GM06990 (cell line): ENCODE measurements at regions not wholly inside any gene's neighbourhood (a gene's known extent, or its start where the extent isn't known, plus 50 kb on each side); places are given as distances from the start of the nearest gene placed in this dataset.
"Not testable (repeated sequence)": the region's sequence is repeated elsewhere in the genome, so short reads cannot be mapped to it uniquely, and the experiment has no call there.

Experiments used
- DNase-seq: peaks from one replicate; pipeline ENCODE4 v3.0.0-alpha.2; 2011; ENCODE audit not compliant: insufficient read length; ENCODE audit errors: extremely low read depth
- H3K27me3 ChIP-seq: replicated peaks from 2 replicates; pipeline ENCODE4 v1.6.0; 2011; ENCODE audit warnings: low read length; ENCODE audit not compliant: control insufficient read depth, insufficient read depth
- H3K36me3 ChIP-seq: 2 replicates; pipeline ENCODE4 v1.5.1; 2011; ENCODE audit warnings: low read length; ENCODE audit not compliant: control insufficient read depth, insufficient read depth
- H3K4me3 ChIP-seq: replicated peaks from 2 replicates; pipeline ENCODE4 v1.5.1; 2011; ENCODE audit warnings: low read depth, mild to moderate bottlenecking, control low read depth, low read length
- TF ChIP-seq, protein P1 (sequence below): IDR thresholded peaks from 2 replicates; pipeline ENCODE4 v1.5.1; 2011; ENCODE audit warnings: low read length, control low read depth, mild to moderate bottlenecking, inconsistent platforms; ENCODE audit not compliant: insufficient read depth, poor library complexity, severe bottlenecking

DNA sequence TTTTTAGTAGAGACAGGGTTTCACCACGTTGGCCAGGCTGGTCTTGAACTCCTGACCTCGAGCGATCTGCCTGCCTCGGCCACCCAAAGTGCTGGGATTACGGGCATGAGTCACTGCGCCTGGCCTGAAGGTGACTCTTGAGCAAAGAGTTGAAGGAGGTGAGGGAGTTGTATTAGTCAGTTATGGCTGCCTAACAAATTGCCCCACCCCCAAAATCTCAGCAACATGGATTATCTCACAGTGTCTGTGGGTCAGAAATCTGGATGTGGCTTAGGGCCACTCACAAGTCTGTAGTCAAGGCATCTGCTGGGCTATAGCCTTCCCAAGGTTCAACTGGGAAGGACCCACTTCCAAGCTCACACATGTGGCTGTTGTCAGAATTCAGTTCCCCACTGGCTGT, 52.8 kb upstream of the ADGRE5 start:
- Histone ChIP-seq H3K4me3 (no peak overlapping the region), H3K27me3 (no peaks in the 10 kb centered on the region), H3K36me3 (no peaks in the 10 kb centered on the region)
- TF ChIP-seq, protein P1, sequence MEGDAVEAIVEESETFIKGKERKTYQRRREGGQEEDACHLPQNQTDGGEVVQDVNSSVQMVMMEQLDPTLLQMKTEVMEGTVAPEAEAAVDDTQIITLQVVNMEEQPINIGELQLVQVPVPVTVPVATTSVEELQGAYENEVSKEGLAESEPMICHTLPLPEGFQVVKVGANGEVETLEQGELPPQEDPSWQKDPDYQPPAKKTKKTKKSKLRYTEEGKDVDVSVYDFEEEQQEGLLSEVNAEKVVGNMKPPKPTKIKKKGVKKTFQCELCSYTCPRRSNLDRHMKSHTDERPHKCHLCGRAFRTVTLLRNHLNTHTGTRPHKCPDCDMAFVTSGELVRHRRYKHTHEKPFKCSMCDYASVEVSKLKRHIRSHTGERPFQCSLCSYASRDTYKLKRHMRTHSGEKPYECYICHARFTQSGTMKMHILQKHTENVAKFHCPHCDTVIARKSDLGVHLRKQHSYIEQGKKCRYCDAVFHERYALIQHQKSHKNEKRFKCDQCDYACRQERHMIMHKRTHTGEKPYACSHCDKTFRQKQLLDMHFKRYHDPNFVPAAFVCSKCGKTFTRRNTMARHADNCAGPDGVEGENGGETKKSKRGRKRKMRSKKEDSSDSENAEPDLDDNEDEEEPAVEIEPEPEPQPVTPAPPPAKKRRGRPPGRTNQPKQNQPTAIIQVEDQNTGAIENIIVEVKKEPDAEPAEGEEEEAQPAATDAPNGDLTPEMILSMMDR = no peak
- no peak for DNase-seq

DNA sequence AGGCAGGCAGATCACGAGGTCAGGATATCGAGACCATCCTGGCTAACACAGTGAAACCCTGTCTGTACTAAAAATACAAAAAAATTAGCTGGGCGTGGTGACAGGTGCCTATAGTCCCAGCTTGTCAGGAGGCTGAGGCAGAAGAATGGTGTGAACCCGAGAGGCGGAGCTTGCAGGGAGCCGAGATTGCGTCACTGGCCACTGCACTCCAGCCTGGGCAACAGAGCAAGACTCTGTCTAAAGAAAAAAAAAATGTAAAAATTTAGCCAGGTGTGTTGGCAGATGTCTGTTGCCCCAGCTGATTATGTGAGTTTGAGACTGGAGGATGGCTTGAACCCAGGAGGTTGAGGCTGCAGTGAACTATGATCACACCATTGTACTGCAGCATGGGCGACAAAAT, 54.2 kb upstream of the ADGRE5 start:
- not testable (repeated sequence) for H3K27me3 ChIP-seq, DNase-seq, H3K36me3 ChIP-seq, H3K4me3 ChIP-seq

DNA sequence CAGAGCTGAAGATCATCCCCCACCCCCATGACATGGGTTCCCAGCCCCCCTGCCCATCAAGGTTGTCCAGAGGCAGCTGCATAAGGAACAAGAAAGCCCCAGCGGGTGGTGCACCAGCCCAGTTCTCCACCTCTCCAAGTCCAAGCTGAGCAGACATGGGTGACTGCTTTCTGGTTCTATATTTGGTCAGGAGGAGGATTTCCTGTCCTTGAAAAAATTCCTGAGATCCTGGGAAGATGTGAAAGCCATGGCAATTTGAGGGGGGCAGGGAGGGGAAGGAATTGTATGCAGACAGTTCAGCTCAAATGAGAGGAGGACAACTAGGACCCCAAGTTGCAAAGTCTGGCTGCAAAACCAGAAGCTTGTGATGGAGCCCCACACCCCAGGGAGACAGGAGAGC, 55.4 kb upstream of the ADGRE5 start:
- H3K27me3 ChIP-seq = no peaks in the 10 kb centered on the region
- no peaks in the 10 kb centered on the region for H3K36me3 ChIP-seq
- DNase-seq = no peak
- H3K4me3 ChIP-seq = no peak overlapping the region
- TF ChIP-seq, protein P1 = no peak

DNA sequence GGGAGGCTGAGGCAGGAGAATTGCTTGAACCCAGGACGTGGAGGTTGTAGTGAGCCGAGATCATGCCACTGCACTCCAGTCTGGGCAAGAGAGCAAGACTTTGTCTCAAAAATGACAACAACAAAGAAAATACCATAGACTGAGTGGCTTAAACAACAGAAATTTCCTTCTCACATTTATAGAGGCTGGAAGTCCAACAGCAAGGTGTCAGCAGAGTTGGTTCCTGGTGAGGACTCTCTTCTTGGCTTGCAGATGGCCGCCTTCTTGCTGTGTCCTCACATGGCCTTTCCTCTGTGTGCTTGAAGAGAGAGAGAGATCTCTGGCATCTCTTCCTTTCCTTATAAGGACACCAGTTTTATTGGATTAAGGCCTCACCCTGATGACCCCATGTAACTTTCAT, 56.1 kb upstream of the ADGRE5 start:
- DNase-seq = no peak
- no peak overlapping the region for H3K4me3 ChIP-seq
- H3K27me3 ChIP-seq = no peaks in the 10 kb centered on the region
- TF ChIP-seq, protein P1 = no peak
- no peaks in the 10 kb centered on the region for H3K36me3 ChIP-seq

DNA sequence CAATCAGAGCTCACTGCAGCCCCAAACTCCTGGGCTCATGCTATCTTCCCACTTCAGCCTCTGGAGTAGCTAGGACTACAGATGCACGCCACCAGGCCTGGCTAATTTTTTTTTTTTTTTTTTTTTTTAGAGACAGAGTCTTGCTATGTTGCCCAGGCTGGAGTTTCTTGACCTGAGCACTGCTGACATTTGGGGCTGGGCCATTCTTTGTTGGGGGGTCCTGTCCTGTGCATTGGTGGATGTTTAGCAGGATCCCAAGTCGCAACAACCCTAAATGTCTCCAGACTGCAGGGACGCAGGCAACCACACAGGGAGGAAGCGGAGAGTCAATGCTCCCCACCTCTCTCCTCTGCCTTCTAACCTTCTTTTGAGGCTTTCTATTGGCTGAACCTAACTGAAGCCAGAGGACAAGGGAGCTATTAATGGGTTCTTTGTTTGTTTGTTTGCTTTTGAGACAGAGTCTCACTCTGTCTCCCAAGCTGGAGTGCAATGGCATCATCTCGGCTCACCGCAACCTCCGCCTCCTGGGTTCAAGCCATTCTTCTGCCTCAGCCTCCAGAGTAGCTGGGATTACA, 58.3 kb upstream of the ADGRE5 start:
- DNase-seq = no peak
- no peaks in the 10 kb centered on the region for H3K36me3 ChIP-seq
- TF ChIP-seq, protein P1 = no peak
- no peak overlapping the region for H3K4me3 ChIP-seq
- no peaks in the 10 kb centered on the region for H3K27me3 ChIP-seq

DNA sequence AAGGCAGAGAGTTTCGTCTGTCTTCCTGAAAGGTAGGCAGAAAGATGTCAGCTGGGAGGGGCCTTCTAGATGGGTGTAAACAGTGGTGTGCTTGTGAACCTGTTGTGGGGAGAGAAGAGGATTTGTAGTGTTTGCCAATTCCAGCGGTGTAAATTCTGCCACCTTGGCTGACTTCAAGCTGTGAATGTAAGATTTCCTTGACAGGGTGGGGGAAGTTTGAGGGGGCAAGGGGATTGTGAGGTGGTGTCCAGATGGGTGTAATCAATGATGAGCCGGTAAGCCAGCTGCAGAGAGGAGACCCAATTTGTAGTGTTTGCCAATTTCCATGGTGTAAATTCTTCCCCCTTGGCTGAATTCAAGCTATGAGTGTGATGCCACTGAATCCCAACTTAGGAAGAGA, 61.0 kb upstream of the ADGRE5 start:
- H3K4me3 ChIP-seq = no peak overlapping the region
- no peaks in the 10 kb centered on the region for H3K27me3 ChIP-seq
- no peaks in the 10 kb centered on the region for H3K36me3 ChIP-seq
- no peak for DNase-seq
- TF ChIP-seq, protein P1 = no peak

DNA sequence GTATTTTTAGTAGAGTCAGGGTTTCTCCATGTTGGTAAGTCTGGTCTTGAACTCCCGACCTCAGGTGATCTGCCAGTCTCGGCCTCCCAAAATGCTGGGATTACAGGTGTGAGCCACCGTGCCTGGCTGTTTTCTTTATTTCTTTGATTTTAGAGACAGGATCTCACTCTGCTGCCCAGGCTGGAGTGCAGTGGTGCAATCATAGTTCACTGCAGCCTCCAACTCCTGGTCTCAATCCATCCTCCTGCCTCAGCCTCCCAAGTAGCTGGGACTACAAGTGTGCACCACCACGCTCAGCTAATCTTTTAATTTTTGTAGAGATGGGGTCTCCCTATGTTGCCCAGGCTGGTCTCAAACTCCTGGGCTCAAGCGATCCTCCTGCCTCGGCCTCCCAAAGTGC, 61.5 kb upstream of the ADGRE5 start:
- H3K27me3 ChIP-seq, H3K36me3 ChIP-seq, DNase-seq, H3K4me3 ChIP-seq: not testable (repeated sequence)
